Muscle layer of colon (tissue), 2 donors: ENCODE measurements at regions not wholly inside any gene's neighbourhood (a gene's known extent, or its start where the extent isn't known, plus 50 kb on each side); places are given as distances from the start of the nearest gene placed in this dataset.

Experiments
- H3K27ac ChIP-seq: one replicate; pipeline ENCODE4 v1.7.0; 2013; ENCODE audit warnings: low read depth, mild to moderate bottlenecking, low read length, moderate library complexity
- H3K27me3 ChIP-seq, 2 donors: one replicate each; pipeline ENCODE4 v1.7.0; 2013; ENCODE audit warnings: low read length in 2 of 2, mild to moderate bottlenecking in 2 of 2; ENCODE audit not compliant: insufficient read depth in 2 of 2, control insufficient read depth in 1 of 2
- H3K36me3 ChIP-seq: one replicate; pipeline ENCODE4 v1.7.0; 2013; ENCODE audit warnings: mild to moderate bottlenecking, low read length; ENCODE audit not compliant: insufficient read depth
- H3K4me1 ChIP-seq: one replicate; pipeline ENCODE4 v1.7.0; 2013; ENCODE audit warnings: mild to moderate bottlenecking, low read length; ENCODE audit not compliant: insufficient read depth
- H3K4me3 ChIP-seq, 2 donors: one replicate each; pipeline ENCODE4 v1.7.0; 2013; ENCODE audit warnings: low read length in 2 of 2, low read depth in 1 of 2, mild to moderate bottlenecking in 1 of 2, moderate library complexity in 1 of 2
- H3K9ac ChIP-seq: one replicate; pipeline ENCODE4 v1.7.0; 2013; ENCODE audit warnings: low read length
- H3K9me3 ChIP-seq: one replicate; pipeline ENCODE4 v1.7.0; 2013; ENCODE audit warnings: mild to moderate bottlenecking, low read length
- donor health status: abdominal sarcoma.
- donor health status: Adenocarcinoma of cecum.

DNA sequence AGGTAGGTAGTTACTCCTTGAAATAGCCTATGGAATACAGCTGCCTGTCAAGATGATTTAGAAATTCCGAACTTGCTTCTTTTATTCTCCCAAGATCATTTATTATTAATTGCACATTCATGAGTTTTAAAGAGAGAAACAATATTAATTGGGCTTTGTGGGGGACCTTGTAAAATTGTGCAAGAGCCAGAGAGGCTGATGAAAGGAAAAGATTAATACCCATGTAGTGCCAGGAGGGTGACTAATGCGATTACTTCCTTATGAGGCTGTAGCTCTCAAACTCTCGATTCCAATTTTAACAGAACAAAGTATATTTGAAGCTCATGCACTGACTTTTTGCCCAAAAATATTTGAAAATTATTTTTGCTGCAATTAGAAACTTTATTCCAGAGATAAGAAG lies 423.8 kb upstream of the ID4 start:
- Histone ChIP-seq H3K9me3 (no peaks in the 10 kb centered on the region), H3K9ac (no peak overlapping the region), H3K27me3 (no peaks in the 10 kb centered on the region), H3K4me3 (no peak overlapping the region), H3K4me1 (peaks cover 7% of the 10 kb centered on the region), H3K27ac (no peak overlapping the region), H3K36me3 (no peaks in the 10 kb centered on the region)

DNA sequence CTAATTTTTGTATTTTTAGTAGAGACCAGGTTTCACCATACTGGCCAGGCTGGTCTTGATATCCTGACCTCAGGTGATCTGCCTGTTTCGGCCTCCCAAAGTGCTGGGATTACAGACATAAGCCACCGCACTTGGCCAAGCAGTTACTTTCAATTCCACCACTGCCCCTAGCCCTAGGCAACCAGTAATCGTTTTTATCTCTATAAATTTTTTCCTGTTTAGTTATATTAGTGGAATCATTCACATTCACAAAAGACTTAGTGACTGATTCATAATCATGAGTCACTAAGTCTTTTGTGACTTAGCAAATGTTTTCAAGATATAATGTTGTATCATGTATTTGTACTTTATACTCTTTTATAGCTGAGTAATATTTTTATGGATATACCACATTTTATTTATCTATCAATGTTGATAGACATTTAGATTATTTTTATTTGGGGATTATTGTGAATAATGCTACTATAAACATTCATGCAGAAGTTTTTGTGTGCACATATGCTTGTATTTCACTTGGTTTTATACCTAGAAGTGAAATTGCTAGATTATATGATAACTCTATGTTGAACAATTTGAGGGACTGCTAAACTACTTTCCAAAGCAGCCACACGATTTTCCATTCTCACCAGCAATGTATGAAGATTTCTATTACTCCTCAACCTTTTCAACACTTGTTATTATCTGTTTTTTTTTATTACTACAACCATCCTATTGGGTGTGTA lies 421.4 kb upstream of the ID4 start:
- no peaks in the 10 kb centered on the region for H3K36me3 ChIP-seq
- H3K4me1 ChIP-seq = no peaks in the 10 kb centered on the region
- H3K27me3 ChIP-seq = no peaks in the 10 kb centered on the region
- no peak overlapping the region for H3K9ac ChIP-seq
- H3K9me3 ChIP-seq = no peaks in the 10 kb centered on the region
- no peak overlapping the region for H3K4me3 ChIP-seq
- no peak overlapping the region for H3K27ac ChIP-seq

DNA sequence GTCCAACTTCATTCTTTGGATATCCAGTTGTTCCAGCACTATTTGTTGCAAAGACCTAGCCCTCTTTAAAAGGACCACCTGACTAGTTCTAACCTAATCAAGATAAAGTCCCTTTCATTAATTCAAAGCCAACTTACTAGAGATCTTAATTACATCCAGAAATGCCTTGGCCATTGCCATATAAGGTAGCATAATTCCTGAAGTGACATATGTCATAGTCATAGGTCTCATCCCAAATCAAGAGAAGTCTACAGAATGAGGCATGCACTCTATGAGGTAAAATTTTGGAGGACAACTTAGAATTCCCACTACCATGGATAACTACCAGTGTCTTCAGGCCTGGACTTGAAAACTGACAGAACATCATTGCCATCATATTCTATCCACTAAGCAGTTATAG lies 420.4 kb upstream of the ID4 start:
- Histone ChIP-seq H3K4me3 (no peak overlapping the region), H3K36me3 (no peaks in the 10 kb centered on the region), H3K27ac (no peak overlapping the region), H3K9me3 (no peaks in the 10 kb centered on the region), H3K27me3 (no peaks in the 10 kb centered on the region), H3K9ac (no peak overlapping the region), H3K4me1 (no peaks in the 10 kb centered on the region)

DNA sequence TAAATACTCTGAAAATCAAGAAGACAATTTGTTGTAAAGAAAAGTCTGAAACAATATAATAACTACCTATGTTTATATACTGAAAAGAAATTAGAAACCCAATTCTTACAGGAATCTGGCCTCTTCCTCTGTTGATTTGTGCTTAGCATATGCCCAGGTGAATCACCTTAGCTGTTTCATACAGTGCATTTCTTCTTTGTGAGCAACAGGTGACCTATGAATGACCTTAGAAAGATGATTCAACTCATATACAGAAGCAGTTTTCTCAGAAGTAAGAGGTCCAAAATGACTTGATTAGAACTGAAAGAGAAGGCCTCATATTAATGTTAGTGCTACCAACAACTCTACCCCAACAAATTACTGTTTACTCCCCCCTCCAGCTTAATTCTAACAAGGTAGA lies 419.5 kb upstream of the ID4 start:
- Histone ChIP-seq H3K9ac (no peak overlapping the region), H3K36me3 (no peaks in the 10 kb centered on the region), H3K9me3 (no peaks in the 10 kb centered on the region), H3K27me3 (no peaks in the 10 kb centered on the region), H3K27ac (no peak overlapping the region), H3K4me1 (no peaks in the 10 kb centered on the region), H3K4me3 (no peak overlapping the region)

DNA sequence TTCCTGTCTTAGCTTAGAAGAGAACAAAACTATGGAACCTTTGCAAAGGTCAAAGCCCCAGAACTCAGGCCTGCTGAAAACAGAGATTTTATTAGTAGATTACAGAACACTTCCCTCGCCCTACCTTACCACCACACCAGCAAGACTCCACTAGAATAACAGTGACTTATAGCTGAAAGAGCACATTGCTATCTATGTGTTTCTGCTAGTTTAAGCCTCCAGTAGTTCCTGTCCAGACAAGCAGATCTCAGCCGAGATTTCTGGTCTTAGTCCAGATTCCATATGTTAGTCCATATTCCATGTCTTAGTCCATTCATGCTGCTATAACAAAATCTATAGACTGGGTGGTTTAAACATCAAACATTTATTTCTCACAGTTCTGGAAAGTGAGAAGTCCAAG lies 412.3 kb upstream of the ID4 start:
- no peak overlapping the region for H3K9ac ChIP-seq
- no peak overlapping the region for H3K27ac ChIP-seq
- no peaks in the 10 kb centered on the region for H3K36me3 ChIP-seq
- no peaks in the 10 kb centered on the region for H3K27me3 ChIP-seq
- H3K4me1 ChIP-seq = no peaks in the 10 kb centered on the region
- no peaks in the 10 kb centered on the region for H3K9me3 ChIP-seq
- no peak overlapping the region for H3K4me3 ChIP-seq

DNA sequence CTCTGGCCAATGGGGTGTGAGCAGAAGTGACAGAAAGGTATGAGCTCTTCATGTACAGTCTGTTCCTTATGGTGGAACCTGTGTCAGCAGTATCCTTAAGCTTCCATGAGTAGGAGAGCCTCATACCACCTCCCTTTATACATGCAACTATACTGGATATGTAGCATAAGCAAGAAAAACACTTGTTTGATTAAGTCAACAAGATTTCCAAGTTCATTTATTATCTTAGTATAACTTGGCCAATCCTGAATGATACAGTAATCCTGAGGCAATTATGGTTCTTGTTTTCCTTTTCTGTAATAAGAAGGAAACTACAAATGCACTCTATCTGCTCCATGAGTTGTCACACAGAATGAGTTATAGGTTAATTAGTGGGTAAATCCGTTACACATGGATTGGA lies 409.6 kb upstream of the ID4 start:
- no peak overlapping the region for H3K9ac ChIP-seq
- no peaks in the 10 kb centered on the region for H3K4me1 ChIP-seq
- no peaks in the 10 kb centered on the region for H3K36me3 ChIP-seq
- no peaks in the 10 kb centered on the region for H3K9me3 ChIP-seq
- H3K27me3 ChIP-seq = no peaks in the 10 kb centered on the region
- no peak overlapping the region for H3K4me3 ChIP-seq
- no peak overlapping the region for H3K27ac ChIP-seq

DNA sequence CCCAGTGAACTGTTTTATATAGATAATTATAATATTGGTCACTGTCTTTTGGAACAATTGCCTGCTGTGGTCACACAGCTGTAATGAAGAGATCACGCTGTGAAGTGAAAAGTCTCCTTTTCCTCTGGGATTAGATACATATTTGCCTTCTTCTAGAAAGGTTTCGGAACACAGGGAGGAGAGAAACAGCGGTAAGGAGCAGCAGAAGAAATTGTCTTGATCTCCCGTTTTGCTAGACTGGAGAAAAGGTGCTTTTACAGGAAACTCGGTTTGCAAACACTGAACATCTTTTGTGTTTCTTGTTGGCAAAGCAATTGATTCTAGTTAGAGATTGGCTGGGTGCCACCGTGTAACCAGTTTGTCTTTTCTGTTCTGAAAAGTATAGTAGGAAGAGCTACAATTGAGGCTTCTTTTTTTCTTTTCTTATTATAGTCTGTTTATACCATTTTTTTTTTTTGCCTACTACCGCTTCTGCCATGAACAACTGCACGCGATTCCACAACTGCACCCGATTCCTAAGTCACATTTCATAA lies 404.1 kb upstream of the ID4 start:
- Histone ChIP-seq H3K9me3 (no peaks in the 10 kb centered on the region), H3K4me3 (no peak overlapping the region), H3K9ac (no peak overlapping the region), H3K4me1 (no peaks in the 10 kb centered on the region), H3K36me3 (no peaks in the 10 kb centered on the region), H3K27ac (no peak overlapping the region), H3K27me3 (no peaks in the 10 kb centered on the region)

DNA sequence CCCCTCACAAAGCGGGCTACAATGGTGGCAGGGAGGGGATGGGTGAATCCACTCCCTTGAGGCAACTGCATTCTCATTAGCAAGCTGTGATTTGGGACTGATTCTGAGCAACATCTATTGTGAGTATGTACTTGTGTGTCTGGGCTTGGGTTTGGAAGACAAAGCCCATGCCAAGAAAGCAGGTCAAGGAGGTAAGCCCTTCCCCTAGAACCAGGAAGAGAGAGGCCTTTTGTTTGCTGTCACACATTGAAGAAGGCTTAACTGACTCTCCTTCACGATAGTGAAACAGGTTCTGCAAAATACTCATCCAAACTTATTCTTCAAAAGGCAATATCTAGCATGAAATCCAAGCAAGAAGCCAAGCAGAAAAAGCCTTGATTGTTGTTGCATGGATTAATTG lies 403.1 kb upstream of the ID4 start:
- no peaks in the 10 kb centered on the region for H3K4me1 ChIP-seq
- H3K4me3 ChIP-seq = no peak overlapping the region
- H3K27ac ChIP-seq = no peak overlapping the region
- no peaks in the 10 kb centered on the region for H3K9me3 ChIP-seq
- H3K27me3 ChIP-seq = no peaks in the 10 kb centered on the region
- H3K9ac ChIP-seq = no peak overlapping the region
- H3K36me3 ChIP-seq = no peaks in the 10 kb centered on the region

DNA sequence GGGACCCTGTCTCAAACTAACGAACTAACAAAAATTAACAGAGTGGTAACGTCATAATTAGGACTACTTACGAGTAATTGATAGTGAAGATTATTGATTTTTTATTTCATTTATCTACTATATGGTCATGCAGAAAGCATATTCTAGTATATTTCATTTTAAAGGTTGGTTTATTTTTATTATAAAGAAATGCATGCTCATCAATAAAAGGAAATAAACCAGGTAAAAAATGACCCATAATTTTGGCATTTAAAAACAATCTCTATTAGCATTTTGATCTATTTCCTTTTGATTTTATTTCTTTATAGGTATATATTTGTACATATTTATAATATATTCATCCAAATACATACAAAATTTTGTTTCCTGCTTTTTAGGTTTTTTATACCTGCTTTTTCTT lies 401.4 kb upstream of the ID4 start:
- no peaks in the 10 kb centered on the region for H3K36me3 ChIP-seq
- H3K9me3 ChIP-seq = no peaks in the 10 kb centered on the region
- no peaks in the 10 kb centered on the region for H3K4me1 ChIP-seq
- H3K9ac ChIP-seq = no peak overlapping the region
- no peak overlapping the region for H3K4me3 ChIP-seq
- H3K27me3 ChIP-seq = no peaks in the 10 kb centered on the region
- H3K27ac ChIP-seq = no peak overlapping the region

DNA sequence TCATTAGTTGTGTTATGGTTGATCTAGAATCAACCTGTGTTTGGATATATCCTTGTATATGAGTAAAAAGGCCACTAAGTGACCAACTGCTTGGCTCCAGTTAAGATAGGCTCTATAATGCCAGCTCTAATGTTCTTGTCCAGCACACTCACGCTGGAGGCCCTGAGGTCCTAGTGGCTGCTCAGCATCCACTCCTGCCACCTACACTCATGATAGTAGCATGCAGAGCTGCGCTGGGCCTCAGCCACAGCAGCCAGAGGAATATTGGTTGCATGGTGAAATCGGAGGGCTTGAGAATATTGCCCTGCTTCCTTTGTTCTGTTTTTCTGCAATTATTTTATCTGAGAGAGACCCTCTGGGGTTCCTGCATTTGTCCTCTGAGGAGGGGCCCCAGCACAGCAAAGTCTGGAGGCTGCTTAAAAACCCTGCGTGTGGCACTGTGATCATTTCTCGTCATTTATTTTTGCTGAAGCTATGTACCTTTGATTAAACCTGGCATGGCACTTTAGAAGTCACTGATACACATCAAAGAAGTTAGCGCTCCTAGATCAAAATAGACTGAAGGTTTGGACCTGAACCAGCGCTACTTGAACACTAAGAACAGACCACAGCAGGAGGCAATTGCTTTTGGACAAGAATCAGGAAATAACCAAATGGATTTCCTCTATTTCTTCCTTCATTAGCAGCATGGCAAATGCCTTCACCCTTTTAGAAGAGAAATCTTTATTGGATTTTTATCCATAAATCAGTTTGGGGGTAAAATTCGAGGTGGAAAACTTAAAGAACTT lies 398.4 kb upstream of the ID4 start:
- no peaks in the 10 kb centered on the region for H3K36me3 ChIP-seq
- no peaks in the 10 kb centered on the region for H3K4me1 ChIP-seq
- no peaks in the 10 kb centered on the region for H3K27me3 ChIP-seq
- no peaks in the 10 kb centered on the region for H3K9me3 ChIP-seq
- no peak overlapping the region for H3K4me3 ChIP-seq
- H3K27ac ChIP-seq = no peak overlapping the region
- no peak overlapping the region for H3K9ac ChIP-seq

DNA sequence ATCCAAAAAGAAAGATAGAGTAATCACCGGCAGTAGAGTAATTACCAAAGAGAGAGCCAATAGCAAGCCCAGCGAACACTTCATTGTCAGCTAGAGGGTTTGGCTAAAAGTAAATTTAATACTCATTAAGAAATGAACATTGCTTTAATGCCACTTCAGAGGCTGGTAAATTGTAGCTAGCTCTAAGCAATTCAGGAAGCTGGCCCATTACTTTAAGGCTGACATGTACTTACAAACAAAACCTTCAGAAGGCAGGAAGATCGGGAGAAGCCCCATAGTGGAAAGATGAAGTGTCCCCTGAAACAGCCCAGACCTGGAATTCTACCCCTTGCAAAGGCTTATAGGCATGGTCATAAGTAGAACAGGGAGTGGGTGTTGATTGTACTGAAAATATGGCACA lies 396.6 kb upstream of the ID4 start:
- no peaks in the 10 kb centered on the region for H3K36me3 ChIP-seq
- no peak overlapping the region for H3K4me3 ChIP-seq
- no peaks in the 10 kb centered on the region for H3K4me1 ChIP-seq
- H3K9me3 ChIP-seq = no peaks in the 10 kb centered on the region
- H3K27ac ChIP-seq = no peak overlapping the region
- no peaks in the 10 kb centered on the region for H3K27me3 ChIP-seq
- H3K9ac ChIP-seq = no peak overlapping the region

DNA sequence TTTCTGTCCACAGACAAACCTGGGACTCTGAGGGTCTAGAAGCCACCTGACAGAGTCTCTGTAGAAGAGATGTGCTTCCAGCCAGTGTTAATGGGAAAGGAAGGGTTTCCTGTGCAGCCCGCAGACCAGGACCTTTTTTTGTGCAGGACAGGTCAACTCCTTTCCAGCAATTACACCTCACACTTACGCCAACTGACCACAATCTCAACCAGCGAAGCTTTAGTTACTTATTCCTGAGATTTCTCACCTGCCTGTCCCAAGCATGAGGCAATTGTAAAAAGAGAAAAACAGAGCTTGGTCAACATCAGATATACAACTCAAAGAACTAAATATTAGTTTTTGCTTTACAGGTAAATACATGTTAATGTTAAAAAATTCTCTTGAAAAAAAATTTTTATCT lies 393.8 kb upstream of the ID4 start:
- Histone ChIP-seq H3K9ac (no peak overlapping the region), H3K4me1 (no peaks in the 10 kb centered on the region), H3K9me3 (no peaks in the 10 kb centered on the region), H3K4me3 (no peak overlapping the region), H3K27me3 (no peaks in the 10 kb centered on the region), H3K27ac (no peak overlapping the region), H3K36me3 (no peaks in the 10 kb centered on the region)
